Panc1 (cell line): ENCODE measurements at regions not wholly inside any gene's neighbourhood (a gene's known extent, or its start where the extent isn't known, plus 50 kb on each side); places are given as distances from the start of the nearest gene placed in this dataset.

Source experiments
- ATAC-seq: fragments of 200-7000 bp; cut with Tn5 transposase; 2 replicates; pipeline ENCODE4 v1.9.1; 2020; ENCODE audit warnings: mild to moderate bottlenecking, moderate library complexity
- BruUV-seq: library from RNA; stranded (reverse); fragments of 400-500 nt; replicated peaks from 2 replicates; lab custom pipeline; 2021; lab: Mats Ljungman, UMichigan
- CTCF ChIA-PET: fragments of 300-600 bp; sonication (Branson Sonifier 250); formaldehyde crosslinking; loops from one replicate; lab custom pipeline; 2022; ENCODE audit warnings: antibody characterized with exemption; lab: Charles Lee
- POLR2A ChIA-PET: fragments of 300-600 bp; sonication (Branson Sonifier 250); formaldehyde crosslinking; loops from one replicate; lab custom pipeline; 2022; ENCODE audit warnings: antibody characterized with exemption; lab: Charles Lee
- DNase-seq: peaks from one replicate; pipeline ENCODE4 v3.0.0-alpha.2; 2010; ENCODE audit warnings: low read depth, low spot score
- H3K27ac ChIP-seq: 2 replicates; pipeline ENCODE4 v1.5.1; 2011; ENCODE audit warnings: mild to moderate bottlenecking, low read length, inconsistent platforms
- H3K27me3 ChIP-seq: fragments of 200-500 bp; sonication (Bioruptor generic); 2 replicates; pipeline ENCODE4 v1.6.0; 2014; ENCODE audit warnings: low read length, inconsistent platforms; ENCODE audit not compliant: control insufficient read depth, insufficient read depth
- H3K36me3 ChIP-seq: fragments of 200-500 bp; sonication (Bioruptor generic); 2 replicates; pipeline ENCODE4 v1.5.1; 2014; ENCODE audit warnings: inconsistent platforms, mild to moderate bottlenecking, low read length, moderate library complexity; ENCODE audit not compliant: control insufficient read depth, insufficient read depth
- H3K4me1 ChIP-seq: 2 replicates; pipeline ENCODE4 v1.5.1; 2011; ENCODE audit warnings: inconsistent platforms, mild to moderate bottlenecking, low read length, moderate library complexity; ENCODE audit not compliant: control insufficient read depth, insufficient read depth
- H3K4me3 ChIP-seq, 2 experiments: 2 replicates each; pipeline ENCODE4 v1.5.1; 2011 to 2012; ENCODE audit warnings: low read depth in 2 of 2, low read length in 2 of 2, mild to moderate bottlenecking in 2 of 2, inconsistent platforms in 1 of 2, moderate library complexity in 1 of 2
- H3K9me3 ChIP-seq: fragments of 200-500 bp; sonication (Bioruptor generic); 2 replicates; pipeline ENCODE4 v1.5.1; 2014; ENCODE audit warnings: low read depth, mild to moderate bottlenecking, inconsistent platforms, low read length, moderate library complexity; ENCODE audit not compliant: control insufficient read depth, insufficient read depth
- POLR2AphosphoS5 ChIP-seq: IDR thresholded peaks from 2 replicates; pipeline ENCODE4 v1.6.1; 2012; ENCODE audit warnings: mild to moderate bottlenecking, low read depth, low read length, moderate library complexity
- SIN3A ChIP-seq: IDR thresholded peaks from 2 replicates; pipeline ENCODE4 v1.6.1; 2012; ENCODE audit warnings: low read depth, mild to moderate bottlenecking, low read length, moderate library complexity, borderline replicate concordance; ENCODE audit not compliant: insufficient read depth
- TCF7L2 ChIP-seq: IDR thresholded peaks from 2 replicates; pipeline ENCODE4 v1.6.1; 2011; ENCODE audit warnings: mild to moderate bottlenecking, low read depth, low read length, inconsistent platforms
- in situ Hi-C: cut with HindIII; loops from 2 replicates; pipeline ENCODE4 v1.10.0; 2016; ENCODE audit warnings: low sequenced_read_pairs, low pct_unique_long_range_greater_than_20kb
- intact Hi-C: fragments of 100-400 bp; cut with micrococcal nuclease; formaldehyde crosslinking; loops from one replicate; pipeline ENCODE4 v1.10.0; 2022; ENCODE audit not compliant: unreplicated experiment
- TF ChIP-seq, protein P1 (sequence below), 2 experiments: IDR thresholded peaks; 2 replicates each; pipeline ENCODE4 v1.6.1; 2011 to 2012; ENCODE audit warnings: low read depth in 2 of 2, control low read depth in 1 of 2, low read length in 1 of 2, mild to moderate bottlenecking in 1 of 2, moderate library complexity in 1 of 2; ENCODE audit not compliant: insufficient read depth in 1 of 2
- TF ChIP-seq, protein P2 (sequence below): fragments of 450-650 bp; IDR thresholded peaks from 2 replicates; pipeline ENCODE4 v1.5.1; 2017; ENCODE audit warnings: mild to moderate bottlenecking

DNA sequence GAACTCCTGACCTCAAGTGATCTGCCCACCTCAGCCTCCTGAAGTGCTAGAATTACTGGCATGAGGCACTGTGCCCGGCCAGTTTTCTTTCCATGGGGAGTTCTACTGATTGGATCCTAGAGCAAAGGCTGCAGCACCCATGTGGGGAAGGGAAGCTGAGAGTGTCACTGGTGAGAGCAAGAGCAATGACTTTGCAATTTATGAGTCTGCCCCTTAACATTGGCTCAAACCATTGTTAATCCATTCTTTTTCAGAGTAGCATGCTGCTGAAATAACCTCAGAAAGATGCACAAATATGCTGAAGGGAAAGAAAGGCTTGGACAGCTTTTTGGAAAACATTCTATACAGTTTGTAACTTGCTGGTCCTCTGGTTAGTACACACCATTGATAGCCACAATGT is 116.4 kb upstream of the PPARGC1A start:
- Histone ChIP-seq H3K9me3 (no peaks in the 10 kb centered on the region), H3K4me1 (no peaks in the 10 kb centered on the region), H3K36me3 (no peaks in the 10 kb centered on the region), H3K4me3 (no peak overlapping the region), H3K27me3 (no peaks in the 10 kb centered on the region), H3K27ac (no peak overlapping the region)
- DNase-seq (no peak), ATAC-seq (no peak)
- in situ Hi-C loops (no loop called here), intact Hi-C loops (no loop called here)
- TF ChIP-seq SIN3A (no peak), TCF7L2 (no peak), POLR2AphosphoS5 (no peak)
- TF ChIP-seq, protein P1, sequence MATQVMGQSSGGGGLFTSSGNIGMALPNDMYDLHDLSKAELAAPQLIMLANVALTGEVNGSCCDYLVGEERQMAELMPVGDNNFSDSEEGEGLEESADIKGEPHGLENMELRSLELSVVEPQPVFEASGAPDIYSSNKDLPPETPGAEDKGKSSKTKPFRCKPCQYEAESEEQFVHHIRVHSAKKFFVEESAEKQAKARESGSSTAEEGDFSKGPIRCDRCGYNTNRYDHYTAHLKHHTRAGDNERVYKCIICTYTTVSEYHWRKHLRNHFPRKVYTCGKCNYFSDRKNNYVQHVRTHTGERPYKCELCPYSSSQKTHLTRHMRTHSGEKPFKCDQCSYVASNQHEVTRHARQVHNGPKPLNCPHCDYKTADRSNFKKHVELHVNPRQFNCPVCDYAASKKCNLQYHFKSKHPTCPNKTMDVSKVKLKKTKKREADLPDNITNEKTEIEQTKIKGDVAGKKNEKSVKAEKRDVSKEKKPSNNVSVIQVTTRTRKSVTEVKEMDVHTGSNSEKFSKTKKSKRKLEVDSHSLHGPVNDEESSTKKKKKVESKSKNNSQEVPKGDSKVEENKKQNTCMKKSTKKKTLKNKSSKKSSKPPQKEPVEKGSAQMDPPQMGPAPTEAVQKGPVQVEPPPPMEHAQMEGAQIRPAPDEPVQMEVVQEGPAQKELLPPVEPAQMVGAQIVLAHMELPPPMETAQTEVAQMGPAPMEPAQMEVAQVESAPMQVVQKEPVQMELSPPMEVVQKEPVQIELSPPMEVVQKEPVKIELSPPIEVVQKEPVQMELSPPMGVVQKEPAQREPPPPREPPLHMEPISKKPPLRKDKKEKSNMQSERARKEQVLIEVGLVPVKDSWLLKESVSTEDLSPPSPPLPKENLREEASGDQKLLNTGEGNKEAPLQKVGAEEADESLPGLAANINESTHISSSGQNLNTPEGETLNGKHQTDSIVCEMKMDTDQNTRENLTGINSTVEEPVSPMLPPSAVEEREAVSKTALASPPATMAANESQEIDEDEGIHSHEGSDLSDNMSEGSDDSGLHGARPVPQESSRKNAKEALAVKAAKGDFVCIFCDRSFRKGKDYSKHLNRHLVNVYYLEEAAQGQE (IDR thresholded peaks at IDR 0.05; ENCODE audit: insufficient read depth in 1 of 2, low read depth in 2 of 2, low read length in 1 of 2): no peak
- TF ChIP-seq, protein P2, sequence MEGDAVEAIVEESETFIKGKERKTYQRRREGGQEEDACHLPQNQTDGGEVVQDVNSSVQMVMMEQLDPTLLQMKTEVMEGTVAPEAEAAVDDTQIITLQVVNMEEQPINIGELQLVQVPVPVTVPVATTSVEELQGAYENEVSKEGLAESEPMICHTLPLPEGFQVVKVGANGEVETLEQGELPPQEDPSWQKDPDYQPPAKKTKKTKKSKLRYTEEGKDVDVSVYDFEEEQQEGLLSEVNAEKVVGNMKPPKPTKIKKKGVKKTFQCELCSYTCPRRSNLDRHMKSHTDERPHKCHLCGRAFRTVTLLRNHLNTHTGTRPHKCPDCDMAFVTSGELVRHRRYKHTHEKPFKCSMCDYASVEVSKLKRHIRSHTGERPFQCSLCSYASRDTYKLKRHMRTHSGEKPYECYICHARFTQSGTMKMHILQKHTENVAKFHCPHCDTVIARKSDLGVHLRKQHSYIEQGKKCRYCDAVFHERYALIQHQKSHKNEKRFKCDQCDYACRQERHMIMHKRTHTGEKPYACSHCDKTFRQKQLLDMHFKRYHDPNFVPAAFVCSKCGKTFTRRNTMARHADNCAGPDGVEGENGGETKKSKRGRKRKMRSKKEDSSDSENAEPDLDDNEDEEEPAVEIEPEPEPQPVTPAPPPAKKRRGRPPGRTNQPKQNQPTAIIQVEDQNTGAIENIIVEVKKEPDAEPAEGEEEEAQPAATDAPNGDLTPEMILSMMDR: no peak
- POLR2A ChIA-PET: no interaction called here
- BruUV-seq: no TSS peak
- CTCF ChIA-PET: no interaction called here

DNA sequence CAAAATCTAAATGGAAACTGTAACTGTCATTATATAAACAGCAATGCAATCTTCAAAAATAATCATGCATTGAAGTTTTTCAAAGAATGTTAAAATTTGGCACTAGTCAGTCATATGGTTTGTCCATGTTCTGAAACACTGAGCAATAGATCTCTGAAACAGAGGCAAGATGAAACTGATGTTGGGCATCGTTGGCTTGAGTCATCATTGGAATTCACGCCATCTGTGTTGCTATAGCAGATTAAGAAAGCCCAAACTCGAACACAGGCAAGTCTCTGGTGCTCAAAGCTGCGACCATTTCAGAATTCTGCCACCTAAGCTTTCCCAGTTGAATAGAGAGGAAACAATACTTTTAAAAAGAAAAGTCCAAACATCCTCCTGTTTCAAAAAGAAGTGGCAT is 114.1 kb upstream of the PPARGC1A start:
- POLR2A ChIA-PET: no interaction called here
- intact Hi-C loops: no loop called here
- H3K36me3 ChIP-seq: no peaks in the 10 kb centered on the region
- DNase-seq: no peak
- no peak overlapping the region for H3K27ac ChIP-seq
- no peak for ATAC-seq
- no peaks in the 10 kb centered on the region for H3K9me3 ChIP-seq
- in situ Hi-C loops: no loop called here
- H3K27me3 ChIP-seq: no peaks in the 10 kb centered on the region
- no peaks in the 10 kb centered on the region for H3K4me1 ChIP-seq
- H3K4me3 ChIP-seq: no peak overlapping the region
- no TSS peak for BruUV-seq
- CTCF ChIA-PET: no interaction called here
- TF ChIP-seq TCF7L2 (no peak), SIN3A (no peak), POLR2AphosphoS5 (no peak)
- TF ChIP-seq, protein P1 (IDR thresholded peaks at IDR 0.05; ENCODE audit: insufficient read depth in 1 of 2, low read depth in 2 of 2, low read length in 1 of 2): no peak
- TF ChIP-seq, protein P2: no peak
